Right cardiac atrium (tissue), 5 donors: ENCODE measurements at regions not wholly inside any gene's neighbourhood (a gene's known extent, or its start where the extent isn't known, plus 50 kb on each side); places are given as distances from the start of the nearest gene placed in this dataset.

ENCODE experiments used
- ATAC-seq, 2 donors: fragments of 200-7000 bp; cut with Tn5 transposase; one replicate each; pipeline versions ENCODE4 v1.8.0 to v1.9.1; 2020; ENCODE audit warnings: moderate library complexity in 2 of 2, mild to moderate bottlenecking in 1 of 2
- DNase-seq, 3 donors: peaks; one replicate each; pipeline ENCODE4 v3.0.0-alpha.2; 2020
- H3K27ac ChIP-seq: one replicate; pipeline ENCODE4 v1.5.1; 2013; ENCODE audit warnings: mild to moderate bottlenecking, low read length, control low read depth, moderate library complexity
- H3K27me3 ChIP-seq: one replicate; pipeline ENCODE4 v1.6.1; 2013; ENCODE audit not compliant: control insufficient read depth, insufficient read depth
- H3K4me1 ChIP-seq: one replicate; pipeline ENCODE4 v1.6.1; 2013; ENCODE audit warnings: low read length; ENCODE audit not compliant: control insufficient read depth, insufficient read depth
- H3K4me3 ChIP-seq: one replicate; pipeline ENCODE4 v1.5.1; 2013; ENCODE audit warnings: low read length, control low read depth
- H3K9me3 ChIP-seq: one replicate; pipeline ENCODE4 v1.6.1; 2013; ENCODE audit warnings: low read length; ENCODE audit not compliant: control insufficient read depth
- WGBS: extraction: QIAGEN DNeasy Blood & Tissue Kit; methylation state at CpG from one replicate; pipeline ENCODE4 v1.1.7; 2013; 5-methylcytosine and 5-hydroxymethylcytosine counted together
- intact Hi-C, 4 donors: fragments of 100-400 bp; cut with DNase I; formaldehyde crosslinking; loops; one replicate each; pipeline versions ENCODE4 v1.11.0 to v1.14.0; 2022 to 2023
- donor health status: healthy with polysubstance abuse.
- donor health status: DM: no; HTN: yes; CAD: no.
- donor health status: DM: no; HTN: no; CAD: no.
- donor health status: DM: no; HTN: yes; CAD: no; lungs with severe emphysema.
- donor health status: DM: yes; HTN: yes; CAD: no.

DNA sequence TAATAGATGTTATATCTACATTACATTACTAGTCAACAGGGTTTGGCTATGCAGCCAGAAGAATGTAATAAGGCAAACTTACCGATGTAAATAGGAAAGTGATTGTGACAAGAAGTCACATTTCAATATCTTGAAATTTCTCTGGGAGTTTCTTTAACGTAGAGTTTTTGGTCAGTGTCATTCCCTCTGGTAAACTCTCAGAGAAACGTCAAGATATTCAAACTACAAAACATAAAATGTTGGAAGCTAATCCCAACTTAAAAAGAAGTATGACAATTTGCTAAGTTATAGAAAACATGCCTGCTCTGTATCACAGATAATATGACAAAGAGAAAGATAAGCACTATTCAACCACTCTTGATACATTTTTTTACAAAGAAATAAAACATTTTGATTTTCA is 111.2 kb upstream of the PRICKLE2 start:
- Histone ChIP-seq H3K4me1 (no peaks in the 10 kb centered on the region), H3K9me3 (no peaks in the 10 kb centered on the region), H3K27ac (no peak overlapping the region), H3K27me3 (no peaks in the 10 kb centered on the region), H3K4me3 (no peak overlapping the region)
- ATAC-seq: no peak
- intact Hi-C loops: no loop called here
- no peak for DNase-seq
- WGBS: 64% methylated on average over 3 of the region's 3 CpGs

DNA sequence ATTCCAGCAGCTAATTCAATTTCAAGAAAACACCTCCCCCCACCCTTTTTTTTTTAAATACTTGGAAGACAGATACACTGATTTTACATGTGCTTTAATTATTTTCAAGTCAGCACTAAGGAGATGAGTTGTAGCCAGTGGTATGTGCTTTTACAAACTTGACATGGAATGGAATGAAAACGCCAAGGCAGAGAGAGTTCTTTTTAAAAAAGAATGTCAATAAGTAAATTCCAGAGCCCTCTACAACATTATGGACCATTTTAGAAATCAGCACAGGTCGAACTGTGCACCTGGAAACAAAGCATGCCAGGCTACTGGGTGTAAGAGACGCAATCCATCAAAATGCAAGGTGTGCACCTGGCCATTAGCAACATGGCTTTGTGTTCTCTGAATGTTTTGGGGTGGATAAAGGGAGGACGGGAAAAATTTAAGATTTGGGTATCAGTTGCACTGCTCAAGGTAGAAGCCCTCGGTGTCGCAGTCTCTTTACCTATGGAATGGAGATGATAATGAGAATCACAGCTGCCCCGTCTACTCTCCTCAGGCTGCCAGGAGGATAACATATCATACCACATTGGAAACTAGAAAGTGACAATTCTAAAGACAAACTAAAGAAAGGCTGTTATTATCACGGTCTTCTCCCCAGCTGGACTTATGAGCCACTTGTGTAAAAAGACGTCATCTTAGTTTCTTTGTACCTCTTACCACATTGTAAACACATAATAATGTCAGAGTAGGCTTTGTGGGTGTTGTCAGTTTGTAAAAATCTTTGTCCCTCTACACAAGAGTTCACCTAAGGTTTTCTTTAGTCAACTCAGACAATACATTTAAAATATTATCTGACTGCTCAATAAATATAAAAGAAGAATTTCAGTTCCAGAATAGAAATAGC is 107.4 kb upstream of the PRICKLE2 start:
- H3K4me3 ChIP-seq: no peak overlapping the region
- 88% methylated on average over 9 of the region's 9 CpGs for WGBS
- no peak overlapping the region for H3K27ac ChIP-seq
- no peak for DNase-seq
- H3K4me1 ChIP-seq: no peaks in the 10 kb centered on the region
- no peaks in the 10 kb centered on the region for H3K9me3 ChIP-seq
- no peak for ATAC-seq
- H3K27me3 ChIP-seq: no peaks in the 10 kb centered on the region
- intact Hi-C loops: no loop called here

DNA sequence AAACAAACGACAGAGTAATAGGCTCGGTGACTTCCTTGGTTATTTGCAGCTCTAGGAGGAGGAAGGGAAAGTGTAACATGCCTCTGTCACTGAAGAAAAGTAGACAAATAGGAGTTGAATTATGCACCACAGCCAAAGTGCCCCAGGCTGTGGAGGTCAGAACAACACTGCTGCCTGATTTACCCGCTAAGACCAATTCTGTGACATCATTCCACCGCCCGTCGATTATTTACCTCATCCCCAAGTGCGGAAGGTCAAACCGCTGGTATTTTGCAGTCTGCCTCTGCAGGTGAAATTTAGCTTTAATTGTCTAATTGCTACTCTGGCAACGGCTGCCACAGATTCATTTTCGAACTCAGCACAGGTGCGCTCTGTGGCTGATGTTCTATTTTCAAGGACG is 106.3 kb upstream of the PRICKLE2 start:
- Histone ChIP-seq H3K27me3 (no peaks in the 10 kb centered on the region), H3K9me3 (no peaks in the 10 kb centered on the region), H3K27ac (no peak overlapping the region), H3K4me1 (no peaks in the 10 kb centered on the region), H3K4me3 (no peak overlapping the region)
- WGBS: 91% methylated on average over 12 of the region's 12 CpGs
- intact Hi-C loops: no loop called here
- ATAC-seq (no peak), DNase-seq (no peak)

- H3K4me3 ChIP-seq: no peak overlapping the region
- WGBS: 98% methylated on average over 3 of the region's 3 CpGs
- no peak overlapping the region for H3K27ac ChIP-seq
- DNase-seq: no peak
- no peaks in the 10 kb centered on the region for H3K9me3 ChIP-seq
- no peak for ATAC-seq
- no peaks in the 10 kb centered on the region for H3K27me3 ChIP-seq
- intact Hi-C loops: no loop called here
- H3K4me1 ChIP-seq: no peaks in the 10 kb centered on the region
Measured at GRCh38 chr3:64329037-64329436, 103.8 kb upstream of the PRICKLE2 start.

DNA sequence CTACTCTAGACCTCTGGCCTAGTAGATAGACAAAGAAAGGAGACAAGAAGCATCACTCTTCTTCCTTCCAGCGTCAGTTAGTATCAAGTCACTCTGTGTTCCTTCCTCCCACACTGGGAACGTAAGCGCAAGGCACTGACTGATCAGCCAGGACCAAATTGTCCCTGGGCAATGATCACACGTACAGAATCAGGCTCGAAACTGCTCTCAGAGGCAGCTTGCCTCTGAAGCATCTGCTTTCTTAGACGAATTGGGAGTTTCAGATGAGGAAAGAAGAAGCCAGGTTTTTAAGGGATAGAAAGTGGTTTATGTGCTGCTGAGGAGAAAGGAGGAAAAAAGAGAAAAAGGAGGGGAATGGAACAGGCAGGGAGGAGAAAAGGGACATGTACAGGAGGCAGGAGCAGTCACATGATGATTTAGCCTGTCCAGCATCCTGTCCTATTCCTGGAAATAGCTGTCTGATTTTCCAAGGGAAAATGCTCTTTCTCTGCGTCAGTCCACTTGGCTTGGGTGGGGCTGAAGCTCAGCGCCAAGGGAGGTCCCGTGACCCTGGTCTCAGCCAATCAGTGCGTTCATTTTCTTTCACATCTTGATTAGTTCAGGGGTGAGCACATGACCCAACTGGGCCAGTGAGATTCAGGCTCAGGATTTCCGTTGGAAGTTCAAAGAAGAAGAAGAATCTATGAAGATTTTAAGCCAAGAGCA is 102.0 kb upstream of the PRICKLE2 start:
- 38% methylated on average over 11 of the region's 11 CpGs for WGBS

DNA sequence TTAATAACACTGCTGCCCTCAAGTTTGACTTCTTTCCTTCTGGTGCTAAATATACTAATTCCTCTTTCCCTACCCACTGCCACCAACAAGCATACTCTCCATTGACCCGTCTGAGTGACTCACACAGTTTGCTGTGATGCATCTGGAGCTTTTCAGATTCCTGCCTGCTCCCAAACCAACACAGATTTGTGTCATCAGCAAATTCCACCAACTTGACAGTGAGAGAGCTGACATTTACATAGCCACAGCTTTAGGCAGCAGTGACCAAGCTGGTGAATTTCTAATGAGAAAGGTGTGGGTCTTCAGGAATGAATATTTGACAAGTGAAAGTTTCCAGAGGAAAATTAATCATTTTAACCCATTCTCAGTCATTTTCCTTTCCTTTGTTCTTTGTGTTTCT is 96.5 kb upstream of the PRICKLE2 start:
- no peak overlapping the region for H3K27ac ChIP-seq
- DNase-seq (no peak), ATAC-seq (peak; percentile 17 to 55)

More for the DNA sequence above, 102.0 kb upstream of the PRICKLE2 start:
- H3K27me3 ChIP-seq: no peaks in the 10 kb centered on the region
- DNase-seq (peak; percentile 84 to 92 (median 86)), ATAC-seq (peak; percentile 96)
- no peaks in the 10 kb centered on the region for H3K4me1 ChIP-seq
- intact Hi-C loops: no loop called here
- H3K27ac ChIP-seq: peak overlapping the region; percentile 90
- no peak overlapping the region for H3K4me3 ChIP-seq
- H3K9me3 ChIP-seq: no peaks in the 10 kb centered on the region

GRCh38 chr3:64319391-64319790 is 94.1 kb upstream of the PRICKLE2 start:
- peak in 1 of 2 donors; percentile 15 for ATAC-seq
- DNase-seq: peak in 1 of 3 donors; percentile 23
- 99% methylated on average over 4 of the region's 4 CpGs for WGBS
- Histone ChIP-seq H3K4me3 (no peak overlapping the region), H3K27me3 (no peaks in the 10 kb centered on the region), H3K9me3 (no peaks in the 10 kb centered on the region), H3K4me1 (no peaks in the 10 kb centered on the region), H3K27ac (no peak overlapping the region)
- intact Hi-C loops: no loop called here

More for the DNA sequence above, 96.5 kb upstream of the PRICKLE2 start:
- no peaks in the 10 kb centered on the region for H3K4me1 ChIP-seq
- intact Hi-C loops: no loop called here
- no peaks in the 10 kb centered on the region for H3K27me3 ChIP-seq
- 25% methylated on average over 1 of the region's 1 CpG for WGBS
- H3K9me3 ChIP-seq: no peaks in the 10 kb centered on the region
- no peak overlapping the region for H3K4me3 ChIP-seq

DNA sequence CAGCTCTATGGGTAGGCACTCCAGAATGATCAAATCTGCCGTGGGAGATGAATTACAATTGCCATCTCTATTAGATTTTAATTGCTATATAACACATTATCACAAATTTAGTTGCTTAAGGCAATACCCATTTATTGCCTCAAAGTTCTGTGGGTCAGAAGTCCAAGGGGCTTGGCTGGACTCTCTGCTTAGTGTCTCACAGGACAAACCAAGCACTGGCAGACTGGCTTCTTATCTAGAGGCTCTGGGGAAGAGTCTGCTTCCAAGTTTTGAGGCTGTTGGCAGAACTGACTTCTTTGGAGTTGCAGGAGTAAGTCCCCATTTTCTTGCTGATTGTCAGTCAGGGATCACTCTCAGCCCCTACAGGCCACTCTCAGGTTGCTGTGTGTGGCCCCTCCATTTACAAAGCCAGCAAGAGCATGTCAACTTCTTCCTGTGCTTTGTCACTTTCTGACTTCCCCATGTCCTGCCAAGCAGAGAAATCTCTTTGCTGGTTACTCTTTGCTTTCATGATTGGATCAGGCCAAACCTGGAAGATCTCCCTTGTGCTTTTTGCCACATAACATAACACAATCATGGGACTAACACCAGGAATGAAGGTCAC is 93.5 kb upstream of the PRICKLE2 start:
- no peaks in the 10 kb centered on the region for H3K4me1 ChIP-seq
- H3K9me3 ChIP-seq: no peaks in the 10 kb centered on the region
- intact Hi-C loops: no loop called here
- ATAC-seq (peak; percentile 68 to 90), DNase-seq (peak; percentile 39 to 82 (median 58))
- WGBS: 70% methylated on average over 1 of the region's 1 CpG
- no peak overlapping the region for H3K27ac ChIP-seq
- no peak overlapping the region for H3K4me3 ChIP-seq
- H3K27me3 ChIP-seq: no peaks in the 10 kb centered on the region

DNA sequence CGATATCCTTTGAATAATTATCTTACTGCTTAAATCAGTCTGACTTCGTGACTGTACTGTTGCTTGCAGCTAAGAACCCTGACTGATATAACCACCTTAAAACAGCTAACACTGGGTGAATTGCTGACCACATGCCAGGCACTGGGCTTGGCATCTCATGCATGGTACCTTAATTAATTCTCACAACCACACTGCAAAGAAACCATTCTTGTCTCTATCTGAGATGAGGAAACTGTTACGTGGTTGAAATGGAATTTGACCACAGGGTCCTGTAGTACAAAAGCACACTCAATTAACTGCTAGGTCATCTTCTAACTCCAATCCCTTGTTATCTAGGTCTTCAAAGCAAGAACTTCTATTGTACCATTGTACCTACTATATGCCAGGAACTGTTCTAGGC is 92.7 kb upstream of the PRICKLE2 start:
- H3K9me3 ChIP-seq: no peaks in the 10 kb centered on the region
- H3K27ac ChIP-seq: no peak overlapping the region
- ATAC-seq (no peak), DNase-seq (no peak)
- no peak overlapping the region for H3K4me3 ChIP-seq
- intact Hi-C loops: no loop called here
- WGBS: 88% methylated on average over 3 of the region's 3 CpGs
- H3K27me3 ChIP-seq: no peaks in the 10 kb centered on the region
- H3K4me1 ChIP-seq: no peaks in the 10 kb centered on the region

GRCh38 chr3:64316971-64317370 is 91.7 kb upstream of the PRICKLE2 start:
- DNase-seq (no peak), ATAC-seq (no peak)
- Histone ChIP-seq H3K9me3 (no peaks in the 10 kb centered on the region), H3K27me3 (no peaks in the 10 kb centered on the region), H3K27ac (no peak overlapping the region), H3K4me1 (no peaks in the 10 kb centered on the region), H3K4me3 (no peak overlapping the region)
- intact Hi-C loops: no loop called here
- WGBS: 91% methylated on average over 4 of the region's 4 CpGs

DNA sequence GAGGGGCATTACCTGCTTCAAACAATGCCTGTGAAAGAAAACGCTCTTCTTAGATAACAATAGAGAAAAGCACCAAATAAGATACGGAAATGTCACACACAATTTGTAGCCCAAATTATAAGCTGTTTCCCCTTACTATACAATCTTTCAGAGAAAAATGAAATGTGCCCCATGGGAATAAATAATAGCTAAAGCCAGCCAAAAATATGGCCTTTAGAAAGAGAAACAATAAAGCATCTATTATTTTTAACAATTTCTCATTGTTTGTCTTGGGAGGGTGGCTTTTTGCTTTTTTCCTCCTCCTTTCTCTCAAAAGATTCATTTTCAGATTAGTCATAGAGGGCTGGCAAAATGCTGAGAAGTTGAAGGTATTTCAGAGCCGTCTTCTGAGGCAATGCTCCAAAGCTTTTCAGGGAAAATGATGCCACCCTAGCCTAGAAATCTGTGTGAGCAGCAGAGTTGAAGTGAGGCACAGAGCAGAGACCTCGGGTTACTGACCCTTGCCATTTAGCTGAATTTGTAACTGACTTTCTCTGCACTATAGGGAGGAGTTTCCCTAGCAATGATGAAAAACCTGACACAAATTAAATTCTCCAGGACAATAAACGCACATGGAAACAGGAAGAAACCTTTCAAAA is 86.3 kb upstream of the PRICKLE2 start:
- Histone ChIP-seq H3K9me3 (no peaks in the 10 kb centered on the region), H3K4me1 (no peaks in the 10 kb centered on the region), H3K4me3 (no peak overlapping the region), H3K27me3 (no peaks in the 10 kb centered on the region), H3K27ac (no peak overlapping the region)
- 51% methylated on average over 5 of the region's 5 CpGs for WGBS
- intact Hi-C loops: no loop called here
- ATAC-seq (peak; percentile 22 to 51), DNase-seq (no peak)
